Osteoblast (primary cell): ENCODE measurements at regions not wholly inside any gene's neighbourhood (a gene's known extent, or its start where the extent isn't known, plus 50 kb on each side); places are given as distances from the start of the nearest gene placed in this dataset.

Source experiments
- DNase-seq: peaks from one replicate; pipeline ENCODE4 v3.0.0; 2011; ENCODE audit warnings: low spot score, mixed read lengths; ENCODE audit not compliant: insufficient read length; ENCODE audit errors: missing footprints
- H2AFZ ChIP-seq: 2 replicates; pipeline ENCODE4 v1.6.0; 2011; ENCODE audit warnings: mild to moderate bottlenecking, low read length
- H3K27ac ChIP-seq: 2 replicates; pipeline ENCODE4 v1.5.1; 2011; ENCODE audit warnings: mild to moderate bottlenecking, low read depth, low read length, moderate library complexity
- H3K27me3 ChIP-seq: 2 replicates; pipeline ENCODE4 v1.6.0; 2012; ENCODE audit warnings: mild to moderate bottlenecking, control low read depth, inconsistent platforms, low read length, moderate library complexity; ENCODE audit not compliant: insufficient read depth
- H3K36me3 ChIP-seq: 2 replicates; pipeline ENCODE4 v1.5.1; 2011; ENCODE audit warnings: mild to moderate bottlenecking, low read length, control low read depth, moderate library complexity; ENCODE audit not compliant: insufficient read depth
- H3K4me1 ChIP-seq: 2 replicates; pipeline ENCODE4 v1.5.1; 2011; ENCODE audit warnings: mild to moderate bottlenecking, low read length, control low read depth, moderate library complexity; ENCODE audit not compliant: insufficient read depth
- H3K4me2 ChIP-seq: 2 replicates; pipeline ENCODE4 v1.6.0; 2011; ENCODE audit warnings: mild to moderate bottlenecking, low read length; ENCODE audit not compliant: insufficient read depth
- H3K4me3 ChIP-seq: fragments of 200-600 bp; sonication (generic); 3 replicates; pipeline ENCODE4 v1.5.1; 2012; ENCODE audit warnings: mild to moderate bottlenecking, low read length, inconsistent platforms; ENCODE audit not compliant: insufficient read depth
- H3K79me2 ChIP-seq: 2 replicates; pipeline ENCODE4 v1.6.0; 2012; ENCODE audit warnings: mild to moderate bottlenecking, low read length, control low read depth, inconsistent platforms; ENCODE audit not compliant: insufficient read depth
- H3K9me3 ChIP-seq: 2 replicates; pipeline ENCODE4 v1.5.1; 2011; ENCODE audit warnings: low read depth, low read length, control low read depth
- H4K20me1 ChIP-seq: 2 replicates; pipeline ENCODE4 v1.6.0; 2012; ENCODE audit warnings: mild to moderate bottlenecking, low read length, control low read depth; ENCODE audit not compliant: insufficient read depth
- CTCF ChIP-seq: IDR thresholded peaks from 2 replicates; pipeline ENCODE4 v1.5.1; 2011; ENCODE audit warnings: mild to moderate bottlenecking, low read depth, low read length, moderate library complexity; ENCODE audit errors: extremely low read depth

- no peak overlapping the region for H3K27ac ChIP-seq
- no peaks in the 10 kb centered on the region for H3K9me3 ChIP-seq
- no peak overlapping the region for H2AFZ ChIP-seq
- peaks cover 6% of the 10 kb centered on the region for H3K27me3 ChIP-seq
- no peak for TF ChIP-seq CTCF
- no peak overlapping the region for H3K4me2 ChIP-seq
- no peak for DNase-seq
- no peaks in the 10 kb centered on the region for H3K4me1 ChIP-seq
- H3K36me3 ChIP-seq = no peaks in the 10 kb centered on the region
- H3K79me2 ChIP-seq = no peaks in the 10 kb centered on the region
- H4K20me1 ChIP-seq = no peaks in the 10 kb centered on the region
- H3K4me3 ChIP-seq = no peak overlapping the region
Measured at GRCh38 chr10:124230635-124231167, 137.3 kb upstream of the CHST15 start.

- H3K4me3 ChIP-seq = no peak overlapping the region
- no peak overlapping the region for H3K4me2 ChIP-seq
- H4K20me1 ChIP-seq = no peaks in the 10 kb centered on the region
- no peak for TF ChIP-seq CTCF
- no peak overlapping the region for H3K27ac ChIP-seq
- peaks cover 6% of the 10 kb centered on the region for H3K4me1 ChIP-seq
- peaks cover 6% of the 10 kb centered on the region for H3K27me3 ChIP-seq
- no peak for DNase-seq
- no peaks in the 10 kb centered on the region for H3K9me3 ChIP-seq
- H3K36me3 ChIP-seq = no peaks in the 10 kb centered on the region
- no peaks in the 10 kb centered on the region for H3K79me2 ChIP-seq
- no peak overlapping the region for H2AFZ ChIP-seq
Measured at GRCh38 chr10:124229989-124230634, 136.7 kb upstream of the CHST15 start.

GRCh38 chr10:124229201-124229988 lies 136.0 kb upstream of the CHST15 start:
- H3K9me3 ChIP-seq = no peaks in the 10 kb centered on the region
- H3K36me3 ChIP-seq = no peaks in the 10 kb centered on the region
- H3K4me3 ChIP-seq = no peak overlapping the region
- no peak overlapping the region for H3K27ac ChIP-seq
- no peaks in the 10 kb centered on the region for H4K20me1 ChIP-seq
- H3K4me1 ChIP-seq = peaks cover 13% of the 10 kb centered on the region
- no peak for DNase-seq
- H3K27me3 ChIP-seq = peaks cover 6% of the 10 kb centered on the region
- no peak for TF ChIP-seq CTCF
- no peak overlapping the region for H3K4me2 ChIP-seq
- no peak overlapping the region for H2AFZ ChIP-seq
- no peaks in the 10 kb centered on the region for H3K79me2 ChIP-seq

- H3K9me3 ChIP-seq = no peaks in the 10 kb centered on the region
- peaks cover 13% of the 10 kb centered on the region for H3K4me1 ChIP-seq
- no peaks in the 10 kb centered on the region for H3K79me2 ChIP-seq
- no peak overlapping the region for H3K4me2 ChIP-seq
- H3K27ac ChIP-seq = no peak overlapping the region
- TF ChIP-seq CTCF = no peak
- DNase-seq = no peak
- H4K20me1 ChIP-seq = no peaks in the 10 kb centered on the region
- no peaks in the 10 kb centered on the region for H3K36me3 ChIP-seq
- H3K4me3 ChIP-seq = no peak overlapping the region
- H3K27me3 ChIP-seq = peaks cover 6% of the 10 kb centered on the region
- no peak overlapping the region for H2AFZ ChIP-seq
Measured at GRCh38 chr10:124228471-124228870, 135.1 kb upstream of the CHST15 start.
